Osteocyte (in vitro differentiated cells): ENCODE measurements at regions not wholly inside any gene's neighbourhood (a gene's known extent, or its start where the extent isn't known, plus 50 kb on each side); places are given as distances from the start of the nearest gene placed in this dataset.

Experiments used
- DNase-seq: peaks from one replicate; pipeline ENCODE4 v3.0.0; 2021; ENCODE audit warnings: mixed read lengths; ENCODE audit not compliant: unreplicated experiment; ENCODE audit errors: extremely low spot score
- H3K27ac Mint-ChIP-seq: one replicate; pipeline ENCODE4 v1.8.0; 2021; ENCODE audit warnings: mild to moderate bottlenecking, mixed read lengths; ENCODE audit not compliant: unreplicated experiment
- H3K27me3 Mint-ChIP-seq: one replicate; pipeline ENCODE4 v1.8.0; 2021; ENCODE audit warnings: mixed read lengths; ENCODE audit not compliant: unreplicated experiment
- H3K36me3 Mint-ChIP-seq: one replicate; pipeline ENCODE4 v1.8.0; 2021; ENCODE audit warnings: mixed read lengths; ENCODE audit not compliant: unreplicated experiment
- H3K4me1 Mint-ChIP-seq: one replicate; pipeline ENCODE4 v1.8.0; 2021; ENCODE audit warnings: mixed read lengths; ENCODE audit not compliant: unreplicated experiment
- H3K4me3 Mint-ChIP-seq: one replicate; pipeline ENCODE4 v1.8.0; 2021; ENCODE audit warnings: mild to moderate bottlenecking, moderate library complexity, mixed read lengths; ENCODE audit not compliant: unreplicated experiment
- H3K9me3 Mint-ChIP-seq: one replicate; pipeline ENCODE4 v1.8.0; 2021; ENCODE audit warnings: mixed read lengths; ENCODE audit not compliant: unreplicated experiment
- TF ChIP-seq, protein P1 (sequence below): fragments of 200-600 bp; sonication (generic); IDR thresholded peaks from 2 replicates; pipeline ENCODE4 v1.5.0; 2021; ENCODE audit warnings: antibody characterized with exemption, mild to moderate bottlenecking, moderate library complexity

DNA sequence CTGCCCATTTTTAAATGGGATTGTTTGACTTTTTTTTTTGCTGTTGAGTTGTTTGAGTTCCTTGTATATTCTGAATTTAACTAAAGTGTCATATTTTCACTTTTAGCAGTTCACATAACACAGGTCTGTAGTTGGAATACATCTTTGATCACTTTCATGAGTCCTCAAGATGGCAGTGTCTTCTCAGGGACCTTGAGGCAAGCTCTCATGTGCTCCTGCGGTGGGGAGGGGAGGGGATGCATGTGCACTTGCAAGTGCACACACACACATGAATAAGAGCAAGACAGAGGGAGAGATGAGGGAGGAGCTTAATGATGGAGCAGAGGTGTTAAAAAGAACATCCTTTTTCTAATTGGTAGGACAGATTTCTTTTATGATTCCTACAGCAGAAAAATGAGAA is 291.4 kb upstream of the OR4E1 start:
- peaks cover 3% of the 10 kb centered on the region for H3K27me3 Mint-ChIP-seq
- H3K27ac Mint-ChIP-seq = no peak overlapping the region
- TF ChIP-seq, protein P1, sequence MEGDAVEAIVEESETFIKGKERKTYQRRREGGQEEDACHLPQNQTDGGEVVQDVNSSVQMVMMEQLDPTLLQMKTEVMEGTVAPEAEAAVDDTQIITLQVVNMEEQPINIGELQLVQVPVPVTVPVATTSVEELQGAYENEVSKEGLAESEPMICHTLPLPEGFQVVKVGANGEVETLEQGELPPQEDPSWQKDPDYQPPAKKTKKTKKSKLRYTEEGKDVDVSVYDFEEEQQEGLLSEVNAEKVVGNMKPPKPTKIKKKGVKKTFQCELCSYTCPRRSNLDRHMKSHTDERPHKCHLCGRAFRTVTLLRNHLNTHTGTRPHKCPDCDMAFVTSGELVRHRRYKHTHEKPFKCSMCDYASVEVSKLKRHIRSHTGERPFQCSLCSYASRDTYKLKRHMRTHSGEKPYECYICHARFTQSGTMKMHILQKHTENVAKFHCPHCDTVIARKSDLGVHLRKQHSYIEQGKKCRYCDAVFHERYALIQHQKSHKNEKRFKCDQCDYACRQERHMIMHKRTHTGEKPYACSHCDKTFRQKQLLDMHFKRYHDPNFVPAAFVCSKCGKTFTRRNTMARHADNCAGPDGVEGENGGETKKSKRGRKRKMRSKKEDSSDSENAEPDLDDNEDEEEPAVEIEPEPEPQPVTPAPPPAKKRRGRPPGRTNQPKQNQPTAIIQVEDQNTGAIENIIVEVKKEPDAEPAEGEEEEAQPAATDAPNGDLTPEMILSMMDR = no peak
- no peak overlapping the region for H3K4me3 Mint-ChIP-seq
- no peaks in the 10 kb centered on the region for H3K9me3 Mint-ChIP-seq
- DNase-seq = no peak
- H3K36me3 Mint-ChIP-seq = no peaks in the 10 kb centered on the region
- no peaks in the 10 kb centered on the region for H3K4me1 Mint-ChIP-seq

DNA sequence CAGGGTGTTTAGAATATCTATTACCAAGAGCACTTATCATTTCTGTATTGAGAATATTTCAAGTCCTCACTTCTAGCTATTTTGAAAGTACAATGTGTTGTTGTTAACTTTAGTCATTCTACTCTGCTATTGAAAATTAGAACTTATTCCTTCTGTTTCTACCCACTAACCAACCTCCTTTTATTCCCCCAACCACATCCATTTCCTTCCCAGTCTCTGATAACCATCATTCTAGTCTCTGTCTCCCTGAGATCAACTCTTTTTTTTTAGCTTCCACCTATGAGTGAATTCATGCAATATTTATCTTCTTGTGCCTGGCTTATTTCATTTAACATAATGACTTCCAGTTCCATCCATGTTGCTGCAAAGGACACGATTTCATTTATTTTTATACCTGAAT is 290.6 kb upstream of the OR4E1 start:
- H3K27me3 Mint-ChIP-seq = peaks cover 3% of the 10 kb centered on the region
- H3K4me1 Mint-ChIP-seq = no peaks in the 10 kb centered on the region
- TF ChIP-seq, protein P1 = no peak
- DNase-seq = no peak
- H3K36me3 Mint-ChIP-seq = no peaks in the 10 kb centered on the region
- no peak overlapping the region for H3K27ac Mint-ChIP-seq
- H3K9me3 Mint-ChIP-seq = no peaks in the 10 kb centered on the region
- no peak overlapping the region for H3K4me3 Mint-ChIP-seq

DNA sequence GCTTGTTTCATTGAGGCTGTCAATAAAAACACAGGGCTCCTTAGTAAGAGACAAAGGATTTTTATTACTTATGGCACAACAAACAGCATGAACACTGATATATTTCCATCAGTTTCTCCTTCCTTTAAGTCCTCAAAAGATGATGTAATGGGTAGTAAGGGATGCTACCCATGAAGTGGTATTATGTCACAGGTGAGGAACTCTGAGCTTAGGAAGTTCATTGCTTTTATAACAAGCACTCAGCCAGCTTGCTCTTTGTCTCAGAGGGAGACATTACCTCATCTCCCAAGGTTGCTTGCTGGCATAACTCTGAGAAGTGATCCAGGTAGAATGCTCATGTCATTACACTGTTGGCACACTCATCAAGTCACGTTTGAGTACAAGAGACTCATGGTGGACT is 287.0 kb upstream of the OR4E1 start:
- TF ChIP-seq, protein P1 = no peak
- Mint-ChIP-seq H3K4me3 (no peak overlapping the region), H3K4me1 (no peaks in the 10 kb centered on the region), H3K36me3 (no peaks in the 10 kb centered on the region), H3K27ac (no peak overlapping the region), H3K9me3 (no peaks in the 10 kb centered on the region), H3K27me3 (peaks cover 3% of the 10 kb centered on the region)
- no peak for DNase-seq

DNA sequence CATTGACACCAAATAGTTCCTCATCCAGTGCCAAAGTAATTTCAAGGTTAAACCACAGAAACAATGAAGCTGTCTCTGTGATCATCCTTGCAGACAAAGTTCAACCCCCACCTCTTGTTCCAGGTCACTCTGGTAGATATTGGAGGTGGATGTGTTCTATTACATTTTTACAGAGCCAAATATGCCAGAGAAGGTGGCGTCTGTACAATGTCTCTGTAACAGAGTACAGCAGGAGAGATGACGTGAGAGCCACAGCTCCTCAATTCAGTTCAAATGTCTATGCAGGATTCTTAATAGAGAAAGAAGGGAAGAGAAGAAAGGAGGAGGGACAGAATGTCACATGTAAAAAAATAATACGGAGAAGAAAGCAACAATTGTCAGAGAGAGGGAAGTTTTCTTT is 268.3 kb upstream of the OR4E1 start:
- no peaks in the 10 kb centered on the region for H3K4me1 Mint-ChIP-seq
- H3K9me3 Mint-ChIP-seq = no peaks in the 10 kb centered on the region
- no peak overlapping the region for H3K27ac Mint-ChIP-seq
- peaks cover 10% of the 10 kb centered on the region for H3K27me3 Mint-ChIP-seq
- no peak for DNase-seq
- H3K36me3 Mint-ChIP-seq = no peaks in the 10 kb centered on the region
- TF ChIP-seq, protein P1 = no peak
- no peak overlapping the region for H3K4me3 Mint-ChIP-seq

DNA sequence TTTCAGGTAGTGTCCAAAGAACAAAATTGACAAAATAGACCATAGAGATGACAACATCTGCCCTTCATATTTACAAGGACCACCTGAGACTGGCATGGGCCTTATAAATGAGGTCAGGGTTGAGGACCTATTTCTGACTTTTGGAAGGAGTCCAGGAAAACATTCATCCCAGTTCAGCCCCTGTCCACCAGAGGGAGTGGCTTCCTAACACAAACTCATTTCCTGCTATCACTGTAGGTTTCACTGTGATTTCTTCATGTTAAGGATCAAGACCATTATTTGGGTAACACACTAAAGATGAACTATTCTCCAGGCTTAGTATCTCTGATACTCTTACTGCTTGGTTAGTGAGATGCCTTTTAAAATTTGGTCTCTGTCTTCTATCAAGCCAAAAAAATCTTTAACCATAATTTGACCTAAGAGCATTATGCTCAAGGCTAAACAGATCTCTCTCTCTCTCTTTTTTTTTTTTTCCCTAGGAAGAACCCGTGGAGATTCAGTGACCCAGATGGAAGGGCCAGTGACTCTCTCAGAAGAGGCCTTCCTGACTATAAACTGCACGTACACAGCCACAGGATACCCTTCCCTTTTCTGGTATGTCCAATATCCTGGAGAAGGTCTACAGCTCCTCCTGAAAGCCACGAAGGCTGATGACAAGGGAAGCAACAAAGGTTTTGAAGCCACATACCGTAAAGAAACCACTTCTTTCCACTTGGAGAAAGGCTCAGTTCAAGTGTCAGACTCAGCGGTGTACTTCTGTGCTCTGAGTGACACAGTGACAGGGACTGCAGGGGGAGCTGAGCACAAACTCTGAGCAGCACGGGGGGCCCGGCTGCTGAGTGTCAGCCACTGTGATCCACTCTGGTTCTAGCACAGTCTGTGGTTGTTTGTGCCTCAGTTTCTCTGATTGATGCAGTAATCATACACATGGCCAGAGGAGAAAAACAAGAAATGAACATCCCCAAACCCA is 267.6 kb upstream of the OR4E1 start:
- TF ChIP-seq, protein P1 = peak; percentile 31
- peaks cover 12% of the 10 kb centered on the region for H3K27me3 Mint-ChIP-seq
- H3K9me3 Mint-ChIP-seq = no peaks in the 10 kb centered on the region
- no peaks in the 10 kb centered on the region for H3K36me3 Mint-ChIP-seq
- DNase-seq = no peak
- H3K4me3 Mint-ChIP-seq = no peak overlapping the region
- H3K27ac Mint-ChIP-seq = no peak overlapping the region
- H3K4me1 Mint-ChIP-seq = no peaks in the 10 kb centered on the region
